Prostate gland (tissue), 2 donors: ENCODE measurements at regions not wholly inside any gene's neighbourhood (a gene's known extent, or its start where the extent isn't known, plus 50 kb on each side); places are given as distances from the start of the nearest gene placed in this dataset.

Source experiments
- DNase-seq: peaks from one replicate; pipeline ENCODE4 v3.0.0-alpha.2; 2019; ENCODE audit warnings: low spot score
- H3K27ac ChIP-seq, 2 donors: fragments of 200-600 bp; sonication (generic); 2 replicates each; pipeline ENCODE4 v1.5.1; 2017 to 2019
- H3K27me3 ChIP-seq: fragments of 200-600 bp; sonication (generic); replicated peaks from 2 replicates; pipeline ENCODE4 v1.5.1; 2019; ENCODE audit not compliant: insufficient read depth
- H3K36me3 ChIP-seq, 2 donors: fragments of 200-600 bp; sonication (generic); 1 replicate in 1 of 2; 2 replicates in 1 of 2; pipeline versions ENCODE4 v1.5.1 to v1.8.1; 2017 to 2019
- H3K4me1 ChIP-seq: fragments of 200-600 bp; sonication (generic); replicated peaks from 2 replicates; pipeline ENCODE4 v1.5.1; 2019
- H3K4me3 ChIP-seq, 2 donors: fragments of 200-600 bp; sonication (generic); 2 replicates each; pipeline ENCODE4 v1.5.1; 2017 to 2019
- H3K9me3 ChIP-seq: fragments of 200-600 bp; sonication (generic); 2 replicates; pipeline ENCODE4 v1.5.1; 2017
- POLR2A ChIP-seq: fragments of 450-650 bp; IDR thresholded peaks from one replicate; pipeline ENCODE4 v1.6.1; 2016; ENCODE audit warnings: antibody characterized with exemption, mild to moderate bottlenecking
- POLR2AphosphoS5 ChIP-seq: sonication (generic); formaldehyde crosslinking; IDR thresholded peaks from one replicate; pipeline ENCODE4 v1.6.1; 2017; ENCODE audit warnings: antibody characterized with exemption
- WGBS: methylation state at CpG from one replicate; pipeline ENCODE4 v1.1.5; 2018; 5-methylcytosine and 5-hydroxymethylcytosine counted together
- intact Hi-C: fragments of 100-400 bp; cut with DNase I; formaldehyde crosslinking; loops from one replicate; pipeline ENCODE4 v1.14.2; 2022
- TF ChIP-seq, protein P1 (sequence below), 4 experiments: fragments of 200-600 bp in 2 of 4; fragments of 450-650 bp in 2 of 4; sonication (generic) in 2 of 4; IDR thresholded peaks; 1 replicate in 3 of 4; 2 replicates in 1 of 4; pipeline ENCODE4 v1.5.1; 2016 to 2019; ENCODE audit warnings: antibody characterized with exemption in 4 of 4, mild to moderate bottlenecking in 2 of 4, moderate library complexity in 2 of 4

DNA sequence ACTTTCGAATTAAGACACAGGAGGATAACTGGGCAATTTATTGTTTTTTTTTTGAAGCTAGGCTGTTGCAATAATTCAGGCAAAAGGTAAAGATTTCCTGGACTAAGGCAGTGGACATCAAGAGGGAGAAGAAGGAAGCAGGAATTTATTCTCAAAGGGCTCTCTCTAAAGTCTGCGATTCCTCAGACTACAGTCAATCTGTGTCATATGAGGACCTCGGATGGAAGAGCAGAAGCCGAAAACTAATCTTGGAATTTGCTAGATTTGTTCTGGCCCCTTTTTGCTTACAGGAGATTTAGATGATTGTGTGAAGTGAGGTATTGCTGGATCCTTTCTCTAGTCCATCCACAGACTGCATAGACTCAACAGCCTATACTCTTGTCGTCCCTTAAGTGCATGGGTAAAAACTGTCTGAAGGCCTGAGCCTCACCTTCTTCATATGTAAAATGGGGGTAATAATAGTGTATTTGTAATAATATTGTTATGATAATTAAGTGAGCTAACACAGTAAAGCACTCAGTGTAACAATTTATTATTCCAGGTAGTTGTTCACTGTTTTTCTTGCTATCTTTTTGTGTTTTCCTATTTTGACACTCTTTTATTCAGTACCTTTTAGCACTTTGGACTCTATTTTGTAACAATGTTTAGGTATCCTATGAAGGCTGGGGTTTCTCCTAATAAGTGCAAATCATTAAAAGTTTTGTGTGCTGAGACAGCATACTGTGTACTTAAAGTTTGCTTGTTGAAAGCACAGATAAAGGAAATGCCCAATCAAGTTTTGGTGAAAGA lies 54.2 kb upstream of the NT5C1B start:
- no peaks in the 10 kb centered on the region for H3K36me3 ChIP-seq
- H3K9me3 ChIP-seq = no peaks in the 10 kb centered on the region
- H3K4me1 ChIP-seq = no peaks in the 10 kb centered on the region
- no peak for TF ChIP-seq POLR2AphosphoS5
- no peak for TF ChIP-seq POLR2A
- TF ChIP-seq, protein P1, sequence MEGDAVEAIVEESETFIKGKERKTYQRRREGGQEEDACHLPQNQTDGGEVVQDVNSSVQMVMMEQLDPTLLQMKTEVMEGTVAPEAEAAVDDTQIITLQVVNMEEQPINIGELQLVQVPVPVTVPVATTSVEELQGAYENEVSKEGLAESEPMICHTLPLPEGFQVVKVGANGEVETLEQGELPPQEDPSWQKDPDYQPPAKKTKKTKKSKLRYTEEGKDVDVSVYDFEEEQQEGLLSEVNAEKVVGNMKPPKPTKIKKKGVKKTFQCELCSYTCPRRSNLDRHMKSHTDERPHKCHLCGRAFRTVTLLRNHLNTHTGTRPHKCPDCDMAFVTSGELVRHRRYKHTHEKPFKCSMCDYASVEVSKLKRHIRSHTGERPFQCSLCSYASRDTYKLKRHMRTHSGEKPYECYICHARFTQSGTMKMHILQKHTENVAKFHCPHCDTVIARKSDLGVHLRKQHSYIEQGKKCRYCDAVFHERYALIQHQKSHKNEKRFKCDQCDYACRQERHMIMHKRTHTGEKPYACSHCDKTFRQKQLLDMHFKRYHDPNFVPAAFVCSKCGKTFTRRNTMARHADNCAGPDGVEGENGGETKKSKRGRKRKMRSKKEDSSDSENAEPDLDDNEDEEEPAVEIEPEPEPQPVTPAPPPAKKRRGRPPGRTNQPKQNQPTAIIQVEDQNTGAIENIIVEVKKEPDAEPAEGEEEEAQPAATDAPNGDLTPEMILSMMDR (IDR thresholded peaks at IDR 0.05) = no peak
- no peak overlapping the region for H3K4me3 ChIP-seq
- intact Hi-C loops = no loop called here
- 93% methylated on average over 5 of the region's 5 CpGs for WGBS
- no peaks in the 10 kb centered on the region for H3K27me3 ChIP-seq
- no peak overlapping the region for H3K27ac ChIP-seq
- DNase-seq = no peak

DNA sequence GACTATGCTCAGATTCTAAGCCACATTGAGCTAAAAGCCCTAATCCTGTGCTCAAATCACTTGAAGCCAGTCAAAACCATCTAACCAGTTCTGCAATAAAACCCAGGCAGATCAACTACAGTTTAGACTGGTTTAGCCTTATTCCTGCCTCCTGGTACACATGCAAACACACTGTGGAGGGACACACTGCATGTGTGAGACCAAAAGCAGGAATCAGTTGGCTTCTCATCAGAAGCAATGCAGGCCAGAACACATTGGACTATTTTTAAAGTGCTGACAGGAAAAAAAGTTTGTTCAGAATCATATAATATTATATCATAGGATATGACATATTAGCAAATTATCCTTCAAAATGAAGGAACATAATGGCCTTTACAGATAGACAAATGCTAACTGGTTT lies 52.5 kb upstream of the NT5C1B start:
- no peak for DNase-seq
- no peaks in the 10 kb centered on the region for H3K9me3 ChIP-seq
- TF ChIP-seq, protein P1 (IDR thresholded peaks at IDR 0.05) = no peak
- TF ChIP-seq POLR2AphosphoS5 = no peak
- TF ChIP-seq POLR2A = no peak
- no peak overlapping the region for H3K27ac ChIP-seq
- H3K36me3 ChIP-seq = no peaks in the 10 kb centered on the region
- H3K4me1 ChIP-seq = no peaks in the 10 kb centered on the region
- intact Hi-C loops = no loop called here
- H3K4me3 ChIP-seq = no peak overlapping the region
- no peaks in the 10 kb centered on the region for H3K27me3 ChIP-seq

DNA sequence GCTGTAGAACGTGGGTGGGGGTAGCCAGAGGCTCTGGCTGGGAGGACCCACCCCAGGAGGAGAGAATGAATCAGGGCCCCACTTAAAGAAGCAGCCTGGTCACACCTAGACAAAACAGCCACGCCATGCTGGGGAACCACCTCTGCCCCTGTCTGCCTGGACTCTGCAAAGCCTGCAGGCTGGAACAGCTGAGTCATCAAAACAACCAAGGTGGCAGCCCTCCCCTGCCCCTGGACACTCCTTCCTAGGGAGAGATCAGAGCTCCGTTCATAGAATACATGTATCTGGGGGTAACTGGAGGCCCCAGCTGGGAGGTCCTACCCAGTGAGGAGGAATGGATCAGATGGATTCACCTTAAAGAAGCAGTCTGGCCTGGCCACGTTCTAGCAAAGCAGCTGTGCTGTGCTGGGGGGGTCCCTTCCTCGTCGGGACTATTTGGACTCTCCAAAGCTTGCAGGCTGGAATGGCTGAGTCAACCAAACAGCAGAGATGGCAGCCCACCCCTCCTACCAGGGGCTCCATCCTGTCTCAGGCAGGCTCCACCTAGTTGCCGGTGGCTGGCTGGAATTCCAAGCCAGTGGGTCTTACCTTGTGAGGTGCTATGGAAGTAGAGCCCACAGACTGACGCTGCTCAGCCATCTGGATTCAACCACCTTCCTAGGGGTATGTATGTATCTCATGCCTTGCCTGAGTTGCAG lies 50.5 kb upstream of the NT5C1B start:
- intact Hi-C loops = no loop called here
- WGBS = 87% methylated on average over 8 of the region's 8 CpGs

More for the DNA sequence above, 50.5 kb upstream of the NT5C1B start:
- H3K4me3 ChIP-seq = no peak overlapping the region
- no peaks in the 10 kb centered on the region for H3K27me3 ChIP-seq
- H3K36me3 ChIP-seq = no peaks in the 10 kb centered on the region
- DNase-seq = no peak
- TF ChIP-seq, protein P1 (IDR thresholded peaks at IDR 0.05) = no peak
- no peak for TF ChIP-seq POLR2AphosphoS5
- no peak for TF ChIP-seq POLR2A
- no peaks in the 10 kb centered on the region for H3K9me3 ChIP-seq
- no peaks in the 10 kb centered on the region for H3K4me1 ChIP-seq
- H3K27ac ChIP-seq = no peak overlapping the region
